ENCODE measurements at regions not wholly inside any gene's neighbourhood (a gene's known extent, or its start where the extent isn't known, plus 50 kb on each side); places are given as distances from the start of the nearest gene placed in this dataset.

GRCh38 chr18:49721981-49722380, 91.4 kb downstream of the ACAA2 start:
- TF ChIP-seq TAF1 (IDR thresholded peaks at IDR 0.05; ENCODE audit: borderline replicate concordance, insufficient read depth, low read length) (no peak), FOXP2 (optimal IDR thresholded peaks at IDR 0.05; ENCODE audit: borderline replicate concordance, extremely low read depth, extremely low read length, insufficient read depth) (no peak)

- no peak for TF ChIP-seq POLR2AphosphoS5 (IDR thresholded peaks at IDR 0.05; ENCODE audit: low read depth, low read length)
Observed at GRCh38 chr18:49717617-49718016, 95.7 kb downstream of the ACAA2 start.

DNA sequence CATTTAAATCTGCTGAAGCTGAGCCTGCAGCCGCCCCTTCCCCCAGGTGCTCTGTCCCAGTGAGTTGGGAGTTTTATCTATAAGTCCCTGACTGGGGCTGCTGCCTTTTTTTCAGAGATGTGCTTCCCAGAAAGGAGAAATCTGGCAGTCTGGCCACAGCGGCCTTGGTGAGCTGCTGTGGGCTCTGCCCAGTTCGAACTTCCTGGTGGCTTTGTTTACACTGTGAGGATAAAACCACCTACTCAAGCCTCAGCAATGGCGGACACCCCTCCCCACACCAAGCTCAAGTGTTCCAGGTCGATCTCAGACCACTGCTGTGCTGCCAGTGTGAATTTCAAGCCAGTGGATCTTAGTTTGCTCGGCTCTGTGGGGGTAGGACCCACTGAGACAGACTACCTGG, 97.3 kb downstream of the ACAA2 start:
- TF ChIP-seq FOXP2 (optimal IDR thresholded peaks at IDR 0.05; ENCODE audit: borderline replicate concordance, extremely low read depth, extremely low read length, insufficient read depth) (no peak), TAF1 (IDR thresholded peaks at IDR 0.05; ENCODE audit: borderline replicate concordance, insufficient read depth, low read length) (no peak)

DNA sequence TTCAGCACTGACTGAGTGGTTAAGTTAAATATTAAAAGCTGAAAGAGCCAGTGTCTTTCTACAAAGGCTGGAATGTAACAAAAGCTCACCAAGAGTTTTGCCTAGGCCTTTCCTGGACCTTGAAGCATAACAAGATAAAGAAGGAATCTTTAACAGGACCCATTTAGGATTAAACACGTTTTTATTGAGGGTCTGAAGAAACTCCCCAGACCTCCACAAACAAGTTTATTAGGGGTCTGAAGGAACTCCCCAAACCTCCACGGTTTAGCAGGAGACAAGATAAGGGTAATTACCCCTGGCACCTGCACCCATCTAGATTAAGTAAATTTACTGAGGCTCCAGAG, 104.0 kb downstream of the ACAA2 start:
- TF ChIP-seq REST (IDR thresholded peaks at IDR 0.05; ENCODE audit: insufficient read depth in 1 of 2, low read depth in 2 of 2, low read length in 2 of 2), result no peak
- TF ChIP-seq TAF1 (IDR thresholded peaks at IDR 0.05; ENCODE audit: borderline replicate concordance, insufficient read depth, low read length), result no peak
- no peak for TF ChIP-seq SIN3A (IDR thresholded peaks at IDR 0.05; ENCODE audit: borderline replicate concordance, insufficient read depth, low read length)
- TF ChIP-seq FOXP2 (optimal IDR thresholded peaks at IDR 0.05; ENCODE audit: borderline replicate concordance, extremely low read depth, extremely low read length, insufficient read depth), result no peak
- no peak for TF ChIP-seq POLR2AphosphoS5 (IDR thresholded peaks at IDR 0.05; ENCODE audit: low read depth, low read length)

DNA sequence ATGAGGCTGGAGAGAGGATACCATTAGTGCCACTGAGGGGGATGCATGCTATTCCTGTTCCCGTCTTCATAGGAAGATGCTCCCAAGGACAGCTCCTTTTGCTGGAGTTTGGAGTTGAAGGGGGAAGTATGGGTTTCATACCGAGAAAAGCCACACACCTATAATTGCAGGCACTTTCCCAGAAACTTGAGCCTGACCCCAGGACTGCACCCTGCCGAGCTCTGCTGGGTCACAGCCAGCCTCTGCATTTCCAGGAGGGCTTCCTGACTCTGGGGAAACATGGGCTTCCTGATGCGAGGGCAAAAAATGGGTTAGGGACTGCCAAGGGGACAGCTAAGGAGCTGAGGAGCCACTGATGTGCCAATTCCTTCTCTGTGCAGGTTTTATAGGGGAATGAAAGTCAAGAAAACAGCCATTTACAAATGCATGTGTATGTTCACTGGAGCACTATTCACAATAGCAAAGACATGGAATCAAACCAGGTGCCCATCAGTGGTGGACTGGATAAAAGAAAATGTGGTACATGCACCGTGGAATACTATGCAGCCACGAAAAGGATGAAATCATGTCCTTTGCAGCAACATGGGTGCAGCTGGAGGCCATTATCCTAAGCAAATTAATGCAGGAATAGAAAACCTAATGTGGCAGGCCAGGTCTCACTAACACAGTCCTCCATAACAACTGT, 104.5 kb downstream of the ACAA2 start:
- no peak for TF ChIP-seq REST (IDR thresholded peaks at IDR 0.05; ENCODE audit: insufficient read depth in 1 of 2, low read depth in 2 of 2, low read length in 2 of 2)
- no peak for TF ChIP-seq POLR2AphosphoS5 (IDR thresholded peaks at IDR 0.05; ENCODE audit: low read depth, low read length)
- no peak for TF ChIP-seq TAF1 (IDR thresholded peaks at IDR 0.05; ENCODE audit: borderline replicate concordance, insufficient read depth, low read length)
- no peak for TF ChIP-seq SIN3A (IDR thresholded peaks at IDR 0.05; ENCODE audit: borderline replicate concordance, insufficient read depth, low read length)
- no peak for TF ChIP-seq FOXP2 (optimal IDR thresholded peaks at IDR 0.05; ENCODE audit: borderline replicate concordance, extremely low read depth, extremely low read length, insufficient read depth)

- TF ChIP-seq TAF1 (IDR thresholded peaks at IDR 0.05; ENCODE audit: borderline replicate concordance, insufficient read depth, low read length) (no peak), POLR2AphosphoS5 (IDR thresholded peaks at IDR 0.05; ENCODE audit: low read depth, low read length) (no peak), FOXP2 (optimal IDR thresholded peaks at IDR 0.05; ENCODE audit: borderline replicate concordance, extremely low read depth, extremely low read length, insufficient read depth) (no peak), REST (IDR thresholded peaks at IDR 0.05; ENCODE audit: insufficient read depth in 1 of 2, low read depth in 2 of 2, low read length in 2 of 2) (no peak), SIN3A (IDR thresholded peaks at IDR 0.05; ENCODE audit: borderline replicate concordance, insufficient read depth, low read length) (no peak)
Observed at GRCh38 chr18:49707599-49707998, 105.7 kb downstream of the ACAA2 start.

- TF ChIP-seq REST (IDR thresholded peaks at IDR 0.05; ENCODE audit: insufficient read depth in 1 of 2, low read depth in 2 of 2, low read length in 2 of 2) (no peak), FOXP2 (optimal IDR thresholded peaks at IDR 0.05; ENCODE audit: borderline replicate concordance, extremely low read depth, extremely low read length, insufficient read depth) (no peak), SIN3A (IDR thresholded peaks at IDR 0.05; ENCODE audit: borderline replicate concordance, insufficient read depth, low read length) (no peak), POLR2AphosphoS5 (IDR thresholded peaks at IDR 0.05; ENCODE audit: low read depth, low read length) (no peak), TAF1 (IDR thresholded peaks at IDR 0.05; ENCODE audit: borderline replicate concordance, insufficient read depth, low read length) (no peak)
Observed at GRCh38 chr18:49704334-49704733, 109.0 kb downstream of the ACAA2 start.

Measured in PFSK-1 (cell line).